OCI-LY3 (cell line): ENCODE measurements at regions not wholly inside any gene's neighbourhood (a gene's known extent, or its start where the extent isn't known, plus 50 kb on each side); places are given as distances from the start of the nearest gene placed in this dataset.
"Not testable (repeated sequence)": the region's sequence is repeated elsewhere in the genome, so short reads cannot be mapped to it uniquely, and the experiment has no call there.

Experiments
- EZH2phosphoT487 ChIP-seq: fragments of 200-600 bp; shearing (Covaris generic); IDR thresholded peaks from 2 replicates; pipeline ENCODE4 v1.6.1; 2018; ENCODE audit warnings: antibody characterized with exemption, mixed run types, low read depth
- TF ChIP-seq, protein P1 (sequence below): fragments of 200-600, 300-600 bp; sonication (generic); IDR thresholded peaks from 2 replicates; pipeline ENCODE4 v1.5.1; 2014; ENCODE audit warnings: antibody characterized with exemption, low read length, low read depth

DNA sequence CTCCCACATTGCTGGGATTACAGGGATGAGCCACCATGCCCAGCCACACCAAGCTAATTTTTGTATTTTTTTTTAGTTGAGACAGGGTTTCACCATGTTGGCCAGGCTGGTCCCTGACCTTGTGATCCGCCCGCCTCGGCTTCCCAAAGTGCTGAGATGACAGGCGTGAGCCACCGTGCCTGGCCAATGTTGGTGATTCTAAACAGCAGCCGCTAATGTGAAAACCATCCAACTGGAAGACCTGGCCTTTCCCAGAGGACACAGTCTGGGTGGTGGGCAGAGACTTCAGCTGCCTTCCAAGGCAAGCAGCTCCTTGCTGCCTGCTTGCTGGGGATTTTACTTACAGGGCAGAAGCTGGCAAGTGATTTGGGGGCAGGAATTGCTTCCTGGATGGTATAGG, 207.1 kb downstream of the GOLGA6L6 start:
- TF ChIP-seq, protein P1, sequence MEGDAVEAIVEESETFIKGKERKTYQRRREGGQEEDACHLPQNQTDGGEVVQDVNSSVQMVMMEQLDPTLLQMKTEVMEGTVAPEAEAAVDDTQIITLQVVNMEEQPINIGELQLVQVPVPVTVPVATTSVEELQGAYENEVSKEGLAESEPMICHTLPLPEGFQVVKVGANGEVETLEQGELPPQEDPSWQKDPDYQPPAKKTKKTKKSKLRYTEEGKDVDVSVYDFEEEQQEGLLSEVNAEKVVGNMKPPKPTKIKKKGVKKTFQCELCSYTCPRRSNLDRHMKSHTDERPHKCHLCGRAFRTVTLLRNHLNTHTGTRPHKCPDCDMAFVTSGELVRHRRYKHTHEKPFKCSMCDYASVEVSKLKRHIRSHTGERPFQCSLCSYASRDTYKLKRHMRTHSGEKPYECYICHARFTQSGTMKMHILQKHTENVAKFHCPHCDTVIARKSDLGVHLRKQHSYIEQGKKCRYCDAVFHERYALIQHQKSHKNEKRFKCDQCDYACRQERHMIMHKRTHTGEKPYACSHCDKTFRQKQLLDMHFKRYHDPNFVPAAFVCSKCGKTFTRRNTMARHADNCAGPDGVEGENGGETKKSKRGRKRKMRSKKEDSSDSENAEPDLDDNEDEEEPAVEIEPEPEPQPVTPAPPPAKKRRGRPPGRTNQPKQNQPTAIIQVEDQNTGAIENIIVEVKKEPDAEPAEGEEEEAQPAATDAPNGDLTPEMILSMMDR, result not testable (repeated sequence)
- not testable (repeated sequence) for TF ChIP-seq EZH2phosphoT487
